Activated B cell treated with CpG ODN at 0.5 μM for 24 hours (primary cell): ENCODE measurements at regions not wholly inside any gene's neighbourhood (a gene's known extent, or its start where the extent isn't known, plus 50 kb on each side); places are given as distances from the start of the nearest gene placed in this dataset.

ENCODE experiments used
- ATAC-seq: fragments of 200-7000 bp; cut with Tn5 transposase; one replicate; pipeline ENCODE4 v1.10.0; 2021; ENCODE audit warnings: low read depth, mild to moderate bottlenecking, moderate library complexity
- CTCF ChIA-PET: fragments of 350-600 bp; sonication (Branson Sonifier 250); formaldehyde crosslinking; loops from one replicate; lab custom pipeline; 2021; ENCODE audit warnings: antibody characterized with exemption; lab: Charles Lee
- POLR2A ChIA-PET: fragments of 350-600 bp; sonication (Branson Sonifier 250); formaldehyde crosslinking; loops from one replicate; lab custom pipeline; 2021; ENCODE audit warnings: antibody characterized with exemption; lab: Charles Lee
- DNase-seq: peaks from one replicate; pipeline ENCODE4 v3.0.0; 2022
- H3K27ac Mint-ChIP-seq: one replicate; pipeline ENCODE4 v1.8.0; 2020; ENCODE audit warnings: mixed read lengths
- H3K27me3 Mint-ChIP-seq: one replicate; pipeline ENCODE4 v1.8.0; 2021; ENCODE audit warnings: mixed read lengths
- H3K36me3 Mint-ChIP-seq: one replicate; pipeline ENCODE4 v1.8.0; 2021; ENCODE audit warnings: low read depth, mixed read lengths
- H3K4me1 Mint-ChIP-seq: one replicate; pipeline ENCODE4 v1.8.0; 2021; ENCODE audit warnings: mixed read lengths
- H3K4me3 Mint-ChIP-seq: one replicate; pipeline ENCODE4 v1.8.0; 2020; ENCODE audit warnings: mild to moderate bottlenecking, mixed read lengths
- H3K9me3 Mint-ChIP-seq: one replicate; pipeline ENCODE4 v1.8.0; 2020; ENCODE audit warnings: mixed read lengths
- CTCF ChIP-seq: fragments of 200-600 bp; IDR thresholded peaks from one replicate; pipeline ENCODE4 v1.8.0; 2022; ENCODE audit warnings: antibody characterized with exemption, mild to moderate bottlenecking
- intact Hi-C: fragments of 100-400 bp; cut with micrococcal nuclease; formaldehyde crosslinking; loops from one replicate; pipeline ENCODE4 v1.15.1; 2024

DNA sequence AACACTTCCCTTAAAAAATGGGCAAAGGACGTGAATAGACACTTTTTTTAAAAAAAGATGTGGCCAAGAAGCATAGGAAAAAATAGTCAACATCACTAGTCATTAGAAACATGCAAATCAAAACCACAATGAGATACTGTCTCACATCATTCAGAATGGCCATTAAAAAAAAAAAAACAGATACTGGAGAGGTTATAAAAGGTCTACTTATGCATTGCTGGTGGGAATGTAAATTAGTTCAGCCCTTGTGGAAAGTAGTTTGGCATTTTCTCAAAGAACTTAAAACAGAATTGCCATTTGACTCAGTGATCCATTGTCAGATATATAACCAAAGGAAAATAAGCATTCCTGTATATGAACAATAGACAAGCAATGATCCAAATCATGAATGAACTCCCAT lies 352.8 kb upstream of the EPHA5 start:
- no peak overlapping the region for H3K4me3 Mint-ChIP-seq
- H3K27ac Mint-ChIP-seq, result no peak overlapping the region
- ChIA-PET CTCF (no interaction called here), POLR2A (no interaction called here)
- no peaks in the 10 kb centered on the region for H3K27me3 Mint-ChIP-seq
- peaks cover 10% of the 10 kb centered on the region for H3K9me3 Mint-ChIP-seq
- no peaks in the 10 kb centered on the region for H3K36me3 Mint-ChIP-seq
- DNase-seq, result no peak
- ATAC-seq, result no peak
- no peaks in the 10 kb centered on the region for H3K4me1 Mint-ChIP-seq
- TF ChIP-seq CTCF, result no peak
- intact Hi-C loops, result no loop called here

DNA sequence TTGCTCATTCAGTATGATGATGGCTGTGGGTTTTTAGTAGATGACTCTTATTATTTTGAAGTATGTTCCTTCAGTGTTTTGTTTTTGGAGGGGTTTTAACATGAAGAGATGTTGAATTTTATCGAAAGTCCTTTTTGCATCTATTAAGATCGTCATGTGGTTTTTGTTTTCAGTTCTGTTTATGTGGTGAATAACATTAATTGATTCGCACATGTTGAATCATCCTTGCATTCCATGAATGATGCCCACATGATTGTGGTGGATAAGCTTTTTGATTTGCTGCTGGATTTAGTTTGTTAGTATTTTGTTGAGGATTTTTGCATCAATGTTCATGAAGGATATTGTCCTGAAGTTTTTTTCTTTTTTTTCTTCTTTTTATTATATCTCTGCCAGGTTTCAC lies 347.4 kb upstream of the EPHA5 start:
- no peak overlapping the region for H3K4me3 Mint-ChIP-seq
- H3K36me3 Mint-ChIP-seq, result no peaks in the 10 kb centered on the region
- intact Hi-C loops, result no loop called here
- H3K27me3 Mint-ChIP-seq, result no peaks in the 10 kb centered on the region
- no peak for DNase-seq
- no peaks in the 10 kb centered on the region for H3K4me1 Mint-ChIP-seq
- ChIA-PET CTCF (no interaction called here), POLR2A (no interaction called here)
- ATAC-seq, result no peak
- no peak for TF ChIP-seq CTCF
- H3K9me3 Mint-ChIP-seq, result peaks cover 23% of the 10 kb centered on the region
- no peak overlapping the region for H3K27ac Mint-ChIP-seq

GRCh38 chr4:66016240-66016639 lies 346.0 kb upstream of the EPHA5 start:
- no peaks in the 10 kb centered on the region for H3K4me1 Mint-ChIP-seq
- intact Hi-C loops, result no loop called here

GRCh38 chr4:66014146-66014765 lies 344.0 kb upstream of the EPHA5 start:
- Mint-ChIP-seq H3K36me3 (no peaks in the 10 kb centered on the region), H3K9me3 (peaks cover 28% of the 10 kb centered on the region), H3K27ac (no peak overlapping the region), H3K27me3 (no peaks in the 10 kb centered on the region), H3K4me1 (no peaks in the 10 kb centered on the region), H3K4me3 (no peak overlapping the region)
- intact Hi-C loops, result no loop called here
- POLR2A ChIA-PET, result no interaction called here
- ATAC-seq, result no peak
- CTCF ChIA-PET, result no interaction called here
- no peak for TF ChIP-seq CTCF
- DNase-seq, result no peak

More at GRCh38 chr4:66016240-66016639, 346.0 kb upstream of the EPHA5 start:
- DNase-seq, result no peak
- H3K36me3 Mint-ChIP-seq, result no peaks in the 10 kb centered on the region
- H3K27me3 Mint-ChIP-seq, result no peaks in the 10 kb centered on the region
- ATAC-seq, result no peak
- no peak overlapping the region for H3K4me3 Mint-ChIP-seq
- CTCF ChIA-PET, result no interaction called here
- POLR2A ChIA-PET, result no interaction called here
- no peak for TF ChIP-seq CTCF
- H3K9me3 Mint-ChIP-seq, result peaks cover 23% of the 10 kb centered on the region
- no peak overlapping the region for H3K27ac Mint-ChIP-seq

- ATAC-seq (no peak), DNase-seq (no peak)
- POLR2A ChIA-PET, result no interaction called here
- intact Hi-C loops, result no loop called here
- Mint-ChIP-seq H3K27me3 (no peaks in the 10 kb centered on the region), H3K9me3 (peaks cover 12% of the 10 kb centered on the region), H3K4me3 (no peak overlapping the region), H3K27ac (no peak overlapping the region), H3K36me3 (no peaks in the 10 kb centered on the region), H3K4me1 (no peaks in the 10 kb centered on the region)
- CTCF ChIA-PET, result no interaction called here
- TF ChIP-seq CTCF, result no peak
Observed at GRCh38 chr4:66000510-66001117, 330.3 kb upstream of the EPHA5 start.
